AG10803 (cell line): ENCODE measurements at regions not wholly inside any gene's neighbourhood (a gene's known extent, or its start where the extent isn't known, plus 50 kb on each side); places are given as distances from the start of the nearest gene placed in this dataset.

Experiments used
- DNase-seq: peaks from one replicate; pipeline ENCODE4 v3.0.0; 2010; ENCODE audit warnings: low read depth
- H3K4me3 ChIP-seq: 2 replicates; pipeline ENCODE4 v1.5.1; 2011; ENCODE audit warnings: mild to moderate bottlenecking, low read length, control low read depth
- TF ChIP-seq, protein P1 (sequence below): conservative IDR thresholded peaks from 2 replicates; pipeline ENCODE4 v1.5.1; 2011; ENCODE audit warnings: mild to moderate bottlenecking, low read length, control low read depth, inconsistent platforms

GRCh38 chr4:122052677-122053076 lies 99.5 kb upstream of the BLTP1 start:
- H3K4me3 ChIP-seq, result no peak overlapping the region
- TF ChIP-seq, protein P1, sequence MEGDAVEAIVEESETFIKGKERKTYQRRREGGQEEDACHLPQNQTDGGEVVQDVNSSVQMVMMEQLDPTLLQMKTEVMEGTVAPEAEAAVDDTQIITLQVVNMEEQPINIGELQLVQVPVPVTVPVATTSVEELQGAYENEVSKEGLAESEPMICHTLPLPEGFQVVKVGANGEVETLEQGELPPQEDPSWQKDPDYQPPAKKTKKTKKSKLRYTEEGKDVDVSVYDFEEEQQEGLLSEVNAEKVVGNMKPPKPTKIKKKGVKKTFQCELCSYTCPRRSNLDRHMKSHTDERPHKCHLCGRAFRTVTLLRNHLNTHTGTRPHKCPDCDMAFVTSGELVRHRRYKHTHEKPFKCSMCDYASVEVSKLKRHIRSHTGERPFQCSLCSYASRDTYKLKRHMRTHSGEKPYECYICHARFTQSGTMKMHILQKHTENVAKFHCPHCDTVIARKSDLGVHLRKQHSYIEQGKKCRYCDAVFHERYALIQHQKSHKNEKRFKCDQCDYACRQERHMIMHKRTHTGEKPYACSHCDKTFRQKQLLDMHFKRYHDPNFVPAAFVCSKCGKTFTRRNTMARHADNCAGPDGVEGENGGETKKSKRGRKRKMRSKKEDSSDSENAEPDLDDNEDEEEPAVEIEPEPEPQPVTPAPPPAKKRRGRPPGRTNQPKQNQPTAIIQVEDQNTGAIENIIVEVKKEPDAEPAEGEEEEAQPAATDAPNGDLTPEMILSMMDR, result no peak
- DNase-seq, result no peak

- TF ChIP-seq, protein P1, result no peak
- no peak for DNase-seq
- no peak overlapping the region for H3K4me3 ChIP-seq
These were observed 99.0 kb upstream of the TRPC3 start for GRCh38 chr4:122050841-122051240.

DNA sequence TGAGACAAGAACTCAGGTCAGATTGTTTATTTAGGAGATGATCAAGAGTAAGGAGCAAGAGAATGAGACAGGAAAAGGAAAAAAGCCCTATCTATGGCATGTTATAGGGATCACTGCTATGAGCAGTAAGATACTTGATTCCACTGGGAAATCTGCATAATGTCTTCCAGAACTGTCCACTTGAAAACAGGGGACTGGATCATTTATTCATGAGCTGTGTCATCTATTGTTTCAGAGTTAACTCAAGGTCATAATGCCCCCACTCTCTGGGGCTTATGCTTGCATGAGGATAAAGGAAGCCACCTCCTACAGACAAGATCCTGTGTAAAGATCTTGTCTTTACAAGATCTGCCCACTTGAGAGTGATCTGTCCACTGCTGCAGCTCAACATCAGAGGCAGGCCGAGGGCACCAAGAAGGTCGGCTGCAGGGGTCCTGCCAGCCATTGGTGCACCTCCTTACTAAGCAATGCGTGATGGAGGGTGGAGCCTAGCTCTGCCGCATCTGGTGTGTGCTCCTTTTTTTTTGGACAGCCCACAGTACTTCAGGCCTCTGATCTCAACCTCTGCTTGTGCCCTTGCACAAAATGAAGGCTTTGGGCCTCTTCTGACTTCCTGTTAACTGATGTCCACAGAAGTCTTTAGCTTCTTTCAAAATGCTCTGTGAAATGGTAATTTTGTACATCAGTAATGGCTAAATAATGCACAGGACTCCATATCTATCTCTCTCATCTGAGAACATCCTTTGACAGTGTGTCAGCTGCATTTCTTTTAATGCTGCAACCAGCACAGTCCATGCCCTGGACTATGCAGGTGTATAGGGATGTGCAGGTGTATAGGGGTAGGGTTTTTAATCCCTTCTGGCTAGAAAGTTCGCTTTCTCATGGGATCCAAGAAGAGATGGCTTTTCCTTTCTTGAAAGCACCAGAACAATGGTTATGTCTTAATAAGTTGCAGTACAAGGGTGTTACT lies 95.9 kb upstream of the TRPC3 start:
- no peak for DNase-seq
- no peak overlapping the region for H3K4me3 ChIP-seq
- TF ChIP-seq, protein P1, result no peak

DNA sequence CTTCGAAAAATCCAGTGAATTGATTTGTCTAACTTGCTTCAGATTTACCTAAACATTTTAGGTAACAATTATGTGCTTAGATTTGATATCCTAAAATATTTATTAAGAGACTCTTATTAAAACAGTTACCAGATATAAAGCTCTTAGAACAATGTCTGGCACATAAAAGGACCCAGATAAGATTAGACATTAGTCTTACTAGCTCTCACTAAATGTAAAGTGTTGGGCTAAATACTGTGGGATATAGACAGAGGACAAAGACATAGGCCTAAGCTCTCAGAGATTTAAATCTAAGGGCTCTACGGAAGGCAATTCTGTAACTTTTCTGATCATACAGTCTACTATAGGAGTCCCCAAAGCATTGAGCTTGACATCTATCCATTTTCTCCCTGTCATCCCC lies 94.4 kb upstream of the TRPC3 start:
- TF ChIP-seq, protein P1, result no peak
- no peak for DNase-seq
- no peak overlapping the region for H3K4me3 ChIP-seq

GRCh38 chr4:122045533-122045932 lies 93.7 kb upstream of the TRPC3 start:
- TF ChIP-seq, protein P1, result no peak
- H3K4me3 ChIP-seq, result no peak overlapping the region
- DNase-seq, result peak; percentile 94

GRCh38 chr4:122044501-122044900 lies 92.6 kb upstream of the TRPC3 start:
- TF ChIP-seq, protein P1, result no peak
- H3K4me3 ChIP-seq, result no peak overlapping the region
- DNase-seq, result no peak

DNA sequence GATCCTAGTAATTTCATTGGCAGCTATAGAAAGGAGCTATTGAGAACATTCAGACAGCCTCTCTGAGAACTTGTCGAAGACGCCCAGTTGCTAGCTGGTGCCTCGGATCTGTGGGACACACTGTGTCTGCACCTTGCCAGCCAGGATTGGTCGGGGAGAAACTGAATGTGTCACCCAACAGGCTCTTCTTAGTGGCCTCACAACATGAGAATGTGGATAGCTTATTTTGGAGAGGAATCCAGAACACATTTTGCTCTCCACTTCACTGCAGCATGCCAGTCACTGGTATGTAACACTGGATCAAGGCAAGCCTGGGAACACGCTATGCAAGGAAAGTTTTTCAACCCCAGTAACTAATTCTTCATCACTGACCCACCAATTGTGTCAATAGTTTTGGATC lies 89.5 kb upstream of the TRPC3 start:
- TF ChIP-seq, protein P1, result no peak
- H3K4me3 ChIP-seq, result no peak overlapping the region
- no peak for DNase-seq
